Islet precursor cell (in vitro differentiated cells): ENCODE measurements at regions not wholly inside any gene's neighbourhood (a gene's known extent, or its start where the extent isn't known, plus 50 kb on each side); places are given as distances from the start of the nearest gene placed in this dataset.

Source experiments
- DNase-seq: peaks from one replicate; pipeline ENCODE4 v3.0.0-alpha.2; 2018

DNA sequence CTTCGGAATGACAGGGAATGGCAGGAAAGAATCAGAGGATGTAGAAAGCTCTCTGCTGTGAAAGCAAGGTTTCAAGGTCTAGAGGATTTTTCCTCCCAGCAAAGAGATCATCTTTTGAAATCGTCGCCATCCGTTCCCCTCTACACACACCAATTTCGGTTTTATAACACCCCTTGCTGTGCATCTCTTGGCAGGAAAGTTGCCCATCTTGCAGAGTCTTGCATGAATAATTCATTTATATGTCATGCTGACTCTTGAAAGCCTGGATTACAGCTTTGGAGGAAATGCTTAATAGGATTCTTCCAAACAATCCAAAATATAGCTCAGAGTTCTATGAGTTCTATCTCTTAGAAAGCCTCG lies 262.7 kb downstream of the CHL1 start:
- DNase-seq: no peak

DNA sequence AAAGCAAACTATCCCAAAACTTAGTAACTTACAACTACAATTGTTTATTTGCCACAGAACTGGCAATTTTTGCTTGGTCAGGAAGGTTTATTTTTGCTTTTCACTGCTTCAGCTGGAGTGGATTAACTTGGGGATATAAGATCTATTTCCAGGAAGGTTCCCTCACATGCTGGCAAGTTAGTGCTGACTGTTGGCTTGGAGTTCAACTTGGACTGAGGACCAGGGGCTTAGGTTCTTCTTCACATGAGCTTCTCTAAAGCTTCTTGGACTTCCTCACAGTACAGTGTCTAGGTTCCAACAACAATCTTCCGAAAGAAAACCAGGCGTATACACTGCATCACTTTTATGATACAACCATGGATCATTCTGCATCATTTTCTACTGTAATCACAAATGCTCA lies 264.4 kb downstream of the CHL1 start:
- DNase-seq: no peak

DNA sequence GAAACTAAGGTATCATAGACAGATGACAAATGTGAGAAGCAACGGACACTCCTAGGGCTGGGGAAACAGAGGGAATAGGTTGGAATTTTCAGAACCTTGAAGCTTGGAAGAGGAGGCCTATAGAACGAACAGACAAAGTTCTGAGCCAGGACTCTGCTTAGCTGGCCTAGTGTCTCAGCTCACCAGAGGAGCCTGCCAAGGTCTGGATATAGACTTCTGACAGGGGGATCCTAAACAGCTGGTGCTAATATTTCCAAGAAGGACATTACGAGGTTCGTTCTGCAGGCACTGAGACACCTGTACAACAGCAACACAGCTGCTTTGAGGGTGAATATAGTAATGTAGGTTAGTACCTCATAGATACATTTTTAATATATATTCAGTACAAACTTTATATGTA lies 266.3 kb downstream of the CHL1 start:
- DNase-seq: no peak

DNA sequence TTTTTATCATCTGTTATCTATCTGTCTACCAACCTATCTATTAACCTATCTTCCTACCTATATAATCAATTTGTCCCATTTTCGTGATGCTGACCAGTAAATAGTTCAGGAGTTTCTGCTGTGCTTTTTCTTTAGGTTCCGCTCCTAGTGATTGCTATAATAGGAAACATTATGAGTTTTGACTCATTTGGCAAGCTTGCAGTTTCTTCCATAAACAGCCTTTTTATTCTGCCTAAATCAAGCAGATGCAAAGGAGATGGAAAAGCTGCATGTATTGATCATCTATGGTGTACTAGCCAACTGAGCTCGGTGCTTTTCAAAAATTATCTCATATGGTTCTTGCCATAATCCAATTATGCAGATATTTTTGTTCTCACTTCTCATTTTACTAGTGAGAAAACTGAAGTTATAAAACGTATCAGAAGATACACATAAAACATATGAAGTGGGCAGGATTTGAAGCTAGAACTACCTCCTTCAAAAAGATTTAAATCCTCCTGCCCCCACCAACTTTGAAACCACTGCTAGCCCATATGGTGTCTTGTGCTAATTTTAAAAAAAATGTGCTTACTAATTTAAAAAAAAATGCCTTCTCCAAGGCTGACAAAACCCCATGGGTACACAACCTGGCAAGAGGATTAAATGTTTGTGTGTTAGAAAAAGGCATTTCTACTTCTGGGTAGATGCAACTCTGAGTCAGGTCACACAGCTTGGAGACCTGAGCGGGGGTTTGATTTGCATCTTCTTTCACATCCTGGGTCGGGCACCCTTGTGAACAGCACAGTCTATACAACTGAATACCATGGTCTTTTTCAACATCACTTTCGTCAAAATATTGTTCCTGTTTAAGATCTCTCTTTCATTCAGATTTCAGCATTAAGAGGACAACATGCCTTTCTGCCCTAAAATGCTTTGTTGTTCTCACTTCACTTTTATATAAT lies 267.0 kb downstream of the CHL1 start:
- DNase-seq: no peak

DNA sequence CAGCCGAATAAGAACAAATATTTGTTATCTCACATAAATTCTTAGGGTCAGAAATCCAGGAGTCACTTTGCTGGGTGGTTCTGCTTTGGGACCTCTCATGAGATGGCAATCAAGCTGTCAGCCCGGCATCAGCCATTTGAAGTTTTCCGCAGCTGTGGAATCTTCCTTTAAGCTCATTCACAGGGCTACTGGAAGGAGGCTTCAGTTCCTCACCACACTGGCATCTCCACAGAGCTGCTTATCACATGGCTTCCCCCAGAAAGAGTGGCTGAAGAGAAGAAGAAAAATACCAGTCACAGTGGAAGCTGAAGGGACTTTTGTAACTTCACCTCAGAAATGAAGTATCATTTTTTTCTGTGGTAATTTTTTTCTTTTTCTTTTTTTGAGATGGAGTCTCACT lies 267.7 kb downstream of the CHL1 start:
- DNase-seq: peak; percentile 60

DNA sequence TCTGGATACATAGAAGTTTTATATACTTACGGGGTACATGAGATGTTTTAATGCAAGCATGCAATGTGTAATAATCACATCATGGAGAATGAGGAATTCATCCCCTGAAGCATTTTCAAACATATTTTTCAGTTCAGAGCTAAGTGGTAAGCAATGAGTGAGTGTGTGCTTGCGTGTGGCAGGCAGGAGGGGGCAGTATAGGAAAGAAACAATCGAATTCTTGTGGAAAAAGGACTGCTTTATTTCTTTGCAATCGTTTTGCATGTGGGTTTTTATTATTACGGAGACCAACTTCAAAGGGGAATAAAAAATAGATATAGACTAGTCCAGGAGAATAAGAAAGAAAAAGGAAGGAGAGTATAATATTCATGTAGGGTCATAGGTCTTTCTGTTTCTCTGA lies 271.6 kb downstream of the CHL1 start:
- no peak for DNase-seq

DNA sequence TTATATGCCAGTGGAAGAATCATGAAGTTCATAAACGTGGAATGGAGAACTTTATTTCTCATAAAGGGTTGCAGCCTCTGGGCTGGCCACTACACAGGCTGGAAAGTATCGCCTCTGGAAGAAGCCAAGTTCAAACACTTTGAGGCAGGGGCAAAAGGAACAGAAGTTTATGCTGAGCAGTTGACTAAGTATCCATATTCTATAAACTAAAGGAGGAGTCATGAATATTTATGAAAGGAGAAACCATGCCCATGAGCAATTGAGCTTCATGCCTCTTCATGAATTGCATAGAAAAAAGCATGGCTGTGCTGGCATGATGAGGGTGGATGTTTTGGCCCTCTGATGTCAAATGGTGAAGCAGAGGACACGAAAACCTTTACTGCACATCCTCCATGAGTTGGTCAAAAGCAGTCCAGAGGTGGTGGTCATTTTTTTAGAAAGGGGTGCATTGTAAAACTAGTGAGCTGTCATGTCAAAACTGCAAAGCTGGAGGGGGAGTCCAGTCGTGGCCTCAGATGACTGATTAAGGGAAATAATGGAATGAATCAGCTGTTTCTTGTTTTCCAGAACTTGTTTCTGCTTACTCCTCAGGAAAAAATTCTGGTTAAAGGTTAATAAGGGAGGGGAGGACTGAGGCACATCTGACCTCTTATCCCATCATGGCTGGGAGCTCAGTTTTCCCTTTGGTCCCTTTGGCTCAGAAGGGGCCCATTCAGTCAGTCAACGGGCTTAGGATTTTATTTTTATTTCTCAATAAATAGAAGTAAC lies 276.7 kb downstream of the CHL1 start:
- no peak for DNase-seq

DNA sequence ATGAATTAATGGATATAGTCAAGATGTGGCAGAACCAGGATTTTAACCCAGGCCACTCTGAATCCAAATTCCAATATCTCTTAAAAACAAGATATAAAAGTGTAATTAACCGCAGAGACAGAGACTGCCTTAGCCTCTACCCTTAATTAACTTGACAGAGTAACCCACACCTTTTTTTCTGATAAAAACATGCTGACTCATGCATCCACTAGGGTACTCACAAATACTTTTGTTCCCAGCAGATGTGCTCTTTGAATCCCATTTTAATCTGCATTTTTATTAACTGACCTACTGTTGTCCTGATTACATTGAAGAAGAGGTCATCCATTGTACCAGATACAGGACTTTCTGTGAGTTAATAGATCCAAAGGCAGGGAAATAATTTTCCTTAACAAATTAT lies 278.3 kb downstream of the CHL1 start:
- DNase-seq: no peak

DNA sequence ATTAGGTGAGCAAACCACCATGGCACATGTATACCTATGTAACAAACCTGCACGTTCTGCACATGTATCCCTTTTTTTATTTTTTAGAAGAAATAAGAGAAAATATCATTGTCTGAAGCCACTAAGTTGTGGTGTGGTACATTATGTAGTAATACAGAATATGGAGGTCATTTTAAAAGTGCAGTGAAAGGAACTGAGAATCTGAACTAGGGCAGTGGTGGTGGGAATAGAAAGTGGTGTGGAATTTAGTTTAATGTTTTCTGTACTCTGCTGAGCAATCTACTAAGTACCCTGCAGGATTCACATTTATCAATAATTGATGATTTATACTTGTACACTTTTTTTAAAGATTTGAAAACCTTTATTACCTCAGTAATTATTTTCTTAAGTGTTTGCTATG lies 283.5 kb downstream of the CHL1 start:
- no peak for DNase-seq

DNA sequence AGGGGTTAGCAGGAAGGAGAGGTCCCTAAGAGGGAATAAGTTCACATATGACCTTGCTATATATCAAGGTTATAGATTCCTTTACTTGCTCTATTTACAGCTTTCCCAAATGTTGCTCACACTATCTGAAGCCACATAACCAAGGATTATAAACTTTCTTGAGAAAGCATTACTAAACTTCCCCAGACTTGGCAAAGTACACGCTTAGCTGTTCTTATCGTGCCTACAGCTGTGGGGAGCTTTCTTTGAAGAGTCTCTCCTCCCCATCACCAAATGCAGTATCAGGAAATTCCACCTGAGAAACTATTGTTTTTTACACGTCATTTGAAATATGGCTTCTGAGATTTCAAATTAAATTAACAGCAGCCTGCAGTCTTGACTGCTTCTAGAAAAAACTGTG lies 284.5 kb downstream of the CHL1 start:
- DNase-seq: no peak

DNA sequence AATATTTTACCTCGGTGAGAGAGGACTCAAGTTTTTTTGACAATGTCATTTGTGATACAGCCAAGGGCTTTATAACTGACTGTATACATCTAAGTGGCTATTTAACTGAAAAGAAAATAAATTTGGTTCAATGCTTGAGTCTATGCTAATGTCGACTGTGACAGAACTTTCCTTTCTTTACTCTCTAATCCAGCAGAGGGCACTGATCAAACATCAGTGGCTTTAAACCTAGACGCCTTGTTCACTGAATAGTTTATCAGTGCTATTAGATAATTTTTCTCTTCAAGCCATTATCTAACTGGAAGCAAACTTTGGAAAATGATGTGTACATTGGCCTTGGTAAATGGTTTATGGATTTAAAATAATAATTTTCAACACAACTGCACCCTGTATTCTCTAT lies 285.1 kb downstream of the CHL1 start:
- no peak for DNase-seq

DNA sequence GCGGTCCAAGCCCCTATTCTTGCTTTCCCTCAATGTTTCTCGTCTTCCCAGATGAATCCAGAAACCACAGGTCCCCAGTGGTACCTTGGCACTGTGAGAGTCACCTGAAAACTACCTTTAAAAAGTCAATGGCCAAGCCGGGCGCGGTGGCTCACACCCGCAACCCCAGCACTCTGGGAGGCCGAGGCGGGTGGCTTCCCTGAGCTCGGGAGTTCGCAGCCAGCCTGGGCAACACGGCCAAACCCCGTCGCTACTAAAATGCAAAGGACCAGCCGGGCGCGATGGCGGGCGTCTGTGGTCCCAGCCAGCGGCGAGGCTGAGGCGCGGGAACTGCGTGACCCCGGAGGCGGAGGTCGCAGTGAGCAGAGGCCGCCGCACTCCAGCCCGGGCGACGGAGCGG lies 285.9 kb downstream of the CHL1 start:
- DNase-seq: no peak

DNA sequence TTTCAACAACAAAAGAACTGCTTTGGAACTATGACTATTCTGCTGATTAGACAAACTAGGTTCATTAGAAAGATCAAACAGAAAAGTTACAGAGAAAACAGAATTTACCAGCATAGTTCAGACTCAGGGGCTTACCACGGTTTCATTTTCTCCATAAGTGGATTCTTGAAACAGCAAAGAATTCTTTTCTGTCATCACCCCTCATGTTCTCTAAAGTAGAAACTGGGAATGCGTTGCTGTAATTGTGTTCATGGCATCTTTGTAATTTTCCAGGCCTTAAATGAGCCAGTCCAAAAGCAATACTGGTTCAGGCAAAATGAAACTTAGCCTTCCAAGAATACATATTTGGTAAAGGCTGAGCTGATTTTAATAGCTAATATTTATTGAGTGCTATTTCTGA lies 287.8 kb downstream of the CHL1 start:
- no peak for DNase-seq

DNA sequence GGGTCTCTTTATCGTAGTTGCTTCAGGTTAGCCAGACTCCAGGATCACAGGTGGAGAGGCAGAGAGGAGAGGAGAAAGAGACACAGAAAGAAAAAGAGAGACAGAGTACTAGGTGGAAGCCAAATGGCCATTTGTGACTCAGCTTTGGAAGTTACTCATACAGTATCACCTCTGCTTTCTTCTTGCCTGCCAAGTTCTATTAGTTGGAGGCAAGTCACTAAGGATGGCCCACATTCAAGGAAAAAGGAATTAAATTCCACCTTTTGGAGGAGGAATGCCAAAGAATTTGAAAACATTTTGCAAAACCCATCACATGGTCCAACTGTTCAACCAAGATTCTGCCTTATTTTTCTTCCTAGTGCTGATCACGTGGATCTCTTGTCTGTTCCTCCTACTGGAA lies 291.1 kb downstream of the CHL1 start:
- no peak for DNase-seq

DNA sequence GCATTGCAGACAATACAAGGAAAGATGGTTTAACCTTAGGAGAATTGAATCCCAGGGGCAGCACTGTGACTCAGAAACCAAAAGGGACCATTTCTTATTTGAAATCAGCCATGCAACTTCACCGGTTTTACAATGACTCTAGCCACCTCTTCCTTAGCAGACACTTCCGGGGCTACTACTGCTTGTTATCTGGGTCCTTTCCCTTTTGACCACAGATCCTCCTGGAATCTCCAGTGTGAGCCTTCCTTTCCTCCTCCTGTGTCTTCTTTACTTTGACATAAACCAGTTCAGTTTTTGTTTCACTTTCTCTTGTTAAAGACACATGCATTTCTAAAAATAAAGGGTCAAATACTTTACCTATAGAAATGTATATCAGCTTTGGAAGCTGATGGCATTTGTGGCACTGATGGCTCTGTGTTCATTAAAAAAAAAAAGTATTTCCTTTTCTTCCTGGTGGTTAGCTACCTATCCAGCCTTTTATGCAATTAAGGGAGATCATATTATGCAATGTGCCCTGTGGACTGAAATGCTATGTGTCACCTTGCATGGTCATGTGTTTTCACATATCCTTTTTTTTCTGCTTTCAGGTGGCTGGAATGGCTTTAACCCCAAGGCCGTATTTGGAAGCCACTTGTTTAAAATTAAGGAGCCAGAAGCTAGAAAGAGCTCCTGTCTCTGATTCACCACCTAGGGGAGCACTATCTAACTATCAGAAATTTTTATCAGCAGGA lies 296.2 kb downstream of the CHL1 start:
- DNase-seq: no peak

DNA sequence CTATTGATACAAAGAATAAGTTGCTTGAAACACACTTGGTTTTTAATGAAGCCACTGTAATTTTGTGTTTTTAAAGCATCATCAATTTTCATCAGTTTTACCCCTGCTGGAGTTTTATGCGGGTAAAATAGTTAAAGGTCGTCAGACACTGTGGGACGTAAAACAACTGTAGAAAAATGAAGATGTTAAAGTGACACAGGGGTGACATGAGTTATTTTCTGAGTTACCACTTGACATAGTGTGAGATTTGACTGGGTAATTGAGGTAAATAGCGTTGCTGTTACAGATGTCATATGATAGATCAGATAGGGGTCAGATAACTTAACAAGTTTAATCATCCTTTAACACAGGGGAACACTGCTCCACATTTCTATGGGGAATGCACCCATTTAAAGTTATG lies 297.6 kb downstream of the CHL1 start:
- DNase-seq: no peak

DNA sequence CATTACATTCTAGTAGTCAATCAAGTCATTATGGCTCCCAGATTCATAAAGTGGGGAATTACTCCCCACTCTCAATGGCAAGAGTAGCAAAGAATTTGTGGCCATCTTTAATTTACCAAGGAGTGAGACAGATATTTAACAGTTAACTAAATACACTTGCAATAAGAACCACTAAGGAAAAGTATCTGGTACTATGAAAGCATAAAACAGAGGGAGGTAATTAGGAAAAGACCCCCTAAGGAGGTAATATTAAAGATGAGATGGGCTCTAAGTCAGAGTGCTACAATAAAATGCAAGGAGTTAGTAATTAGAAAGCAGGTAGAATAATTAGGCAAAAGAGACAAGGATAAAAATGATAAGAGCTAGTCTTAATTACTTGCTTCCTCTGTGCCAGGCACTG lies 301.9 kb downstream of the CHL1 start:
- no peak for DNase-seq

DNA sequence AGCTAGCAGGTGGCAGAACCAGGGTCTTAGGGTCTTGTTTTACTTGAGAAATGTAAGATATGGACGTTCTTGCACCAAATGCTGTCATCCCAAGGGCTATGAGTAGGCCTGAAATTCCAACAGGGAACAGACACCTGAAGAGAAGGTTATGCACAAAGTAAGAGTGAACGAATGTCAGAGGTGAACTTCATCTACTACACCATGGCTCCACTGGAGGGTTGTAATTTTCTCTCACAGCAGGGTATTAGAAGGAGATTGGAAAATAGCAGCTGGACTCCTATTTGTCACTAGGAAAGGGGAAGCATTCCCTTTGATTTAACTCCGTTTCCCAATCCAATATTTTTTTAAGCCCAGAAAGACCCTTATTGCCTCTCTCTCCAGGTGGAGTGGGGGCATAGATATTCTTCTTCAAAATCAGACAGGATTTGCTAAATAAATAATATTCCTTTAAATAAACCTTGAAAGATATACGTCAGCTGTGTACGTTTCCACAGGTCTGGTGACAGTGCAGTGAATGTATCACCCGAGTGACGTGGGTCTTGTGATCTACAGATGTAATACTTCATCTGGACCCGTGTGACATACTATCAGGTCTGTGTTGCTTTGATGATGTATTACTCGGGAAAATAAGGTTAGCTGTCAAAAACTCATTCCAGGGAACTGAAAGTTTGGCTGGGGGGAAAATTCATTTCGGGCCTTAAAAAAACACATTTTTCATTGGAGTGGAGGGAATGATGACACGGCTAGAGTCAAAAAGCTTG lies 302.6 kb downstream of the CHL1 start:
- DNase-seq: no peak

DNA sequence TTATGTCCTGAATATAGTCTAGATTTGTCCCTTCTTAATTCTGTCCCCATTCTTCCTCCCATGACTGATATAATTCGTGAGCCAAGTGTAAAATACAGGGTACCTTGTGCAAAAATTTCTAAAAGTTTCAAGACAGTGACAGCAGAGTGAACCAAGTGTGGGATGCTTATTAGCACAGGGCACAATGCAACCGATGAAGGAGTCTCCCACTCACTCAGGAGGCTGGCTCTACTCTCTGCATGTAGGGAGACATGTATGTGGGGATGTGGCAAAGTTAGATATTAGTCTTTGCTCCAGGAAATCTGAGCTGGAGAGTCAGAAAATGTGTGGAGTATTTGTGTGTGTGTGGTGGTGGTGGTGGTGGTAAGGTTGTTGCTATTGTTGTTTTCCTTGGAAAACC lies 305.9 kb downstream of the CHL1 start:
- DNase-seq: no peak

DNA sequence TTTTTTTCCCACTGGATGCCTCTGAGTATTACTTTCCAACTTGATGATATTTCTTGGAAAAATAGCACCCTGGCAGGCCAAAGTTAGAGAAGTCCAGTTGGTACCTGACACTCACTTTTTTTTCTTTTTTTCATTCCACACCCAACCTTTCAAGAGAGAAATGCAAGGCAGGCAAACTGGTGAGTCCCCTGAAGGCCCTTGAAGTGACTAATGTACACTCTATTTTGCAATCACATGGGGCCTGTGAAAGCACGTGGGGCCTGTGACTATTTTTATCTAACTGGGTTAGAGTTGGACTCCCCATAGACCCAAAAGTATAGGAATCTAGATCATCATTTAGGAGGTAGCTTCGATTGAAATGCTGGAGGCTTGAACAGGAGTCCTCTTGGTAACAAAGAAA lies 316.7 kb downstream of the CHL1 start:
- no peak for DNase-seq

DNA sequence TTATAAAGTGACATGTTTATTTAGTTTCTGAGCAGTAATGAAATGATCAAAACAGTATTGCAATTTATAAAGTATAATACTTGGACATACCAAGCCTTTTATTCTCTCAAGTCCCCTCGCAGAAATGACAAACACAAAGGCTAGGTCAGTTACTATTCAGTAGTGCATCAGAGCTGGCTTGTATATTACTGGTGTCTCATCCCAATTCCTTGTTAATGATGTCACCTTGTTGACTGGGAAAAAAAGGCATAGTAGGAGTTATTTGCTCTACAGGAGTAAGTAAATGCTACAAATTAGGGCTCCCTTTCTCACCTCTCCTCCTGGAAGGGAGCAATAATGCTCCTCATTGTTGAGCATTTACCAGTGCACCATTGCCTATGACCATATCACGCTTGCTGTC lies 317.6 kb downstream of the CHL1 start:
- DNase-seq: no peak

DNA sequence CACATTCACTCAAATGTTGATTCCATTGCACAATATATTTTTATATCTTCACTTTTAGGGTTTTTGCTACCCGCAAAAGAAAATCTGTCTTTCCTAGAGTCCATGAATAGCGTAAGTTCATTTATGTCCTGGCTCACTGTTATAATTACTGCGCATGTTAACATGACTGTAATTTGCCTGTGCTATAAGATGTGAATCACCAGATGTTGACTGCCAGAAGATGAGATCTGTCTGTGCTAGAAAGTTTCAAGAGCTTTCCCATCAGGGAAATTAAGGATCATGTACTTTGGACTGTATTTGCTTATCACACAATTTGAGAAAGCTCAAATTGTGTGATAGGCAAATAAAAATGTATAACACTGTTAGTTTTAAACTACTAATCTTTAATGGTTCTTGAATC lies 322.5 kb downstream of the CHL1 start:
- DNase-seq: no peak

DNA sequence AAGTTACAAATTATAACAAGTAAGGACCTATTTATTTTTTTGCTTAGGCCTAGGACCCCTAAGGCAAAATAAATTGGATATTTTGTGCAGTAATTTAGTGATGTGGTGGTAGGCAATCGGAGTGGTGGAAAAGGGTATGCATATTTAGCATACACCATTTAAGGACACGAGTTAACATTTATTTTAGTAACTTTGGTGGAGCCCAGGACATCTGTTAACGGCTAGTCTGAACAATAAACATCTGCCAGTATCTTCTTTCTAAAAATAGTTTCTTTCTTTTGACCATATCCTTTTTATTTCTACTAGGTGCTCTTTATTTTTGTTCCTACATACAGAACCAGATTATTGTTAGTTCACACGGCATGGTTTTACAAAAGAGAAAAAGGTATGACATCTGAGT lies 326.3 kb downstream of the CHL1 start:
- DNase-seq: no peak
